ENCODE measurements at regions not wholly inside any gene's neighbourhood (a gene's known extent, or its start where the extent isn't known, plus 50 kb on each side); places are given as distances from the start of the nearest gene placed in this dataset.
A peak's percentile ranks its signal among the peaks of the same experiment; 100 is the strongest.

GRCh38 chr5:69024241-69024651 lies 69.6 kb upstream of the SLC30A5 start:
- TF ChIP-seq CTCF (IDR thresholded peaks at IDR 0.05) (peak in 2 of 3 experiments; percentile 11 to 28), POLR2A (IDR thresholded peaks at IDR 0.05; ENCODE audit: low read depth) (no peak)
